ENCODE measurements at regions not wholly inside any gene's neighbourhood (a gene's known extent, or its start where the extent isn't known, plus 50 kb on each side); places are given as distances from the start of the nearest gene placed in this dataset.

GRCh38 chr2:128773641-128774319, 455.1 kb upstream of the HS6ST1 start:
- DNase-seq = peak; percentile 4

- peak; percentile 17 for DNase-seq
Observed at GRCh38 chr2:128774320-128775216, 455.9 kb upstream of the HS6ST1 start.

- peak; percentile 6 for DNase-seq
Observed at GRCh38 chr2:128775217-128775913, 456.7 kb upstream of the HS6ST1 start.

- no peak for DNase-seq
Observed at GRCh38 chr2:128775914-128776285, 457.2 kb upstream of the HS6ST1 start.

GRCh38 chr2:128776461-128777195, 458.0 kb upstream of the HS6ST1 start:
- DNase-seq = peak; percentile 29

GRCh38 chr2:128777196-128778035, 458.7 kb upstream of the HS6ST1 start:
- peak; percentile 34 for DNase-seq

GRCh38 chr2:128778843-128779242, 460.2 kb upstream of the HS6ST1 start:
- DNase-seq = no peak

- peak; percentile 22 for DNase-seq
Observed at GRCh38 chr2:128779301-128780095, 460.8 kb upstream of the HS6ST1 start.

GRCh38 chr2:128780434-128781080, 461.9 kb upstream of the HS6ST1 start:
- no peak for DNase-seq

- DNase-seq = no peak
Observed at GRCh38 chr2:128781166-128781565, 462.5 kb upstream of the HS6ST1 start.

GRCh38 chr2:128781585-128782385, 463.1 kb upstream of the HS6ST1 start:
- DNase-seq = peak; percentile 20

- peak; percentile 12 for DNase-seq
Observed at GRCh38 chr2:128782411-128783192, 463.9 kb upstream of the HS6ST1 start.

- no peak for DNase-seq
Observed at GRCh38 chr2:128783193-128783671, 464.6 kb upstream of the HS6ST1 start.

- DNase-seq = no peak
Observed at GRCh38 chr2:128783896-128784295, 465.2 kb upstream of the HS6ST1 start.

- DNase-seq = peak; percentile 22
Observed at GRCh38 chr2:128784626-128785306, 466.1 kb upstream of the HS6ST1 start.

- DNase-seq = no peak
Observed at GRCh38 chr2:128786316-128786715, 467.6 kb upstream of the HS6ST1 start.

GRCh38 chr2:128786741-128787478, 468.2 kb upstream of the HS6ST1 start:
- DNase-seq = no peak

All from activated CD8-positive, alpha-beta memory T cell treated with anti-CD3 and anti-CD28 coated beads, Interleukin-2, amount 50 U/mL, for 48 hours (primary cell).